HG02678 (cell line): ENCODE measurements at regions not wholly inside any gene's neighbourhood (a gene's known extent, or its start where the extent isn't known, plus 50 kb on each side); places are given as distances from the start of the nearest gene placed in this dataset.

Source experiments
- ATAC-seq: cut with Tn5 transposase; IDR thresholded peaks from one replicate; pipeline ENCODE4 v1.9.1; 2021; ENCODE audit warnings: mild to moderate bottlenecking, moderate library complexity; ENCODE audit not compliant: unreplicated experiment

- no peak for ATAC-seq
Observed at GRCh38 chr12:91868054-91868453, 277.6 kb downstream of the BTG1 start.

DNA sequence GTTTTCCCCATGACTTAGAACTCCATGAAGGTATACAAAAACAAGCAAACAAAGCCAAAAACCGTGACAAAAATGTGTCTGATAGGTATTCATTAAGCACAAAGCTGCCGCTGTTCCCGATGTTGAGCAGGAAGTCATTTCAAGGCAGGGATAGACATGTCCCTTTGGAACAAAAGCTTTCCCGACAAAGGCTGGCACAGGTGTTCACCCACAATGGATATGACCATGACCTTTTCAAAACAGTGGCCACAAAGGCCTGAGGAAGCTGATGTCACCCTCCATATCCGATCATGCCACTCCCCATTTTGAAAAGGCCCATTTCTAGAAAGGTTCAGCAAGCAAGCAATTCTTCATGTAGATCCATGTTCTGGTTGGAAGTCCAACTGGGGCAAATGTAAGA, 279.1 kb downstream of the BTG1 start:
- ATAC-seq, result no peak

- no peak for ATAC-seq
Observed at GRCh38 chr12:91863702-91864101, 281.9 kb downstream of the BTG1 start.

DNA sequence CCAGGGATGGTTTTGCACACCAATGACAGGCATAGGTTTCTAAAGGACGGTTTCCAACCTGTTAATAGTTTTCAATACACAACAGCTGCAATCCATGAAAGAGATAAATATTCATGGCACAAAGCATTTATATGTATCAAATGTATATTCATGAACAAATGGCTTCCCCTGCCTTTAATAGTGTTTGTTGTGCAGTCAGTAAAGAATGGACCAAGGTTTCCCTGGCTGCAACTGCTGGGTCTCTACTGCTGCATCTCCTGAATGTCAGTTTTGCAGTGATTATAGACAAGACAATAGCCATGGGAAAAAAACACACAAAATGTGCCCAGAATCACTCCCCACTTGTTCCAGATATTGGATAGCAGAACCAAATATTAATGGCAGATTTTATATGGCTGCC, 284.1 kb downstream of the BTG1 start:
- ATAC-seq, result no peak

- no peak for ATAC-seq
Observed at GRCh38 chr12:91859347-91859746, 286.3 kb downstream of the BTG1 start.

DNA sequence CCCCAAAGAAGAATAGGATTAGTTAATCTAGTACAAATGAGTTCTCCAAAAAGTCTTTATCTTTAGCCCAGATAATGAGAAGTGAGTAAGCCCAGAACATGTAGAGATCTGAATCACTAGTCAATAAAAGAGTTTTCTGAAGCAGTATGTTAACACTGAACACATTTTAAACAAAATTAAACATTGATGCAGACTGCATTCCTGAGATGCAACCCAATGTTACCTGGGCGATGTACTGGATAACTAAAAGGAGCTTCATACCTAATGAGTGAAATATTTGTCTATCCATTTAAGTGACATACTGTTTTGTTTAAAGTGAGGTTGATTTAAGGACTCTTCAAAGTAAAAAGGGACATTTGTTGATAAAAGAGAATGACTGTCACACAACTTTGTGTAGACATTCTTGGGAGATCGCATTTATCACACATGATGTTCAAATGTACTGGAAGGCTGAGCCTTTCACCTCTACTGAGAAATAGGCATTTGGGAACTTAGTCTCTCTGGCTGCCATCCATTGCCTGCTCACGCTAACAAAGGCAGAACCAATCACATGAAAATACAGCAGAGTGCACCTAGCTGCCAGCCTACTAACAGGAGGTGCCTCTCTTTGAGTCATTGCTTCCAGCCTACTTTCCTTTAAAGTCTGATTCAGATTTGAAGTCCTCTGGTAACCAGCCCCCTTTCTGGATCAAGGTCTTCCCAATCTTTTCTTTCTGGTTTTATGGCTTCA, 287.7 kb downstream of the BTG1 start:
- no peak for ATAC-seq

- ATAC-seq, result no peak
Observed at GRCh38 chr12:91854725-91855124, 290.9 kb downstream of the BTG1 start.

- no peak for ATAC-seq
Observed at GRCh38 chr12:91853350-91854127, 292.1 kb downstream of the BTG1 start.

- ATAC-seq, result no peak
Observed at GRCh38 chr12:91852634-91853033, 293.0 kb downstream of the BTG1 start.

DNA sequence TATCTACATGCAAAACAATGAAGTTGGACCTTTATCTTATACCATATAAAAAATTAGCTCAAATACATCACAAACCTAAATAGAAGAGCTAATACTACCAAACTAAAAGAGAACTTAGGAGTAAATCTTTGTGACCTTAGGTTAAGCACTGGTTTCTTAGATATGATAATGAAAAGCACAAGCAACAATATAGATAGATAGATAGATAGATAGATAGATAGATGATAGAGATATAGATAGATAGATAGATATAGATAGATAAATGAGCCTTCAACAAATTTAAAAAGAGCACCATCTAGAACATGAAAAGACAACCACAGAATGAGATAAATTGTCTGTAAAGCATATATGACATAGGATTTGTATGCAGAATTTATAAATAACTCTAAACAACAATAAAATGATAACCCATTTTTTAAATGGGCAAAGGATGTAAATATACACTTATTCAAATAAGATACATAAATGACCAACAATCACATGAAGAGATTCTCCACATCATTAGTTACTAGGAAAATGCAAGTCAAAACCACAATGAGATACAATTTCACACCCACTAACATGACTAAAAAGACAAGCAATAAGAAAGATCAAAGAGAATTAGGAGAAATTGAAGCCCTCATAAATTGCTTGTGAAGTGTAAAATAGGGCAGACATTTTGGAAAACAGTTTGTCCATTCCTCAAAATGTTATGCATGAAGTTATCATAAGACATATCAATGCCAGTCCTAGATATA, 293.7 kb downstream of the BTG1 start:
- ATAC-seq, result no peak

DNA sequence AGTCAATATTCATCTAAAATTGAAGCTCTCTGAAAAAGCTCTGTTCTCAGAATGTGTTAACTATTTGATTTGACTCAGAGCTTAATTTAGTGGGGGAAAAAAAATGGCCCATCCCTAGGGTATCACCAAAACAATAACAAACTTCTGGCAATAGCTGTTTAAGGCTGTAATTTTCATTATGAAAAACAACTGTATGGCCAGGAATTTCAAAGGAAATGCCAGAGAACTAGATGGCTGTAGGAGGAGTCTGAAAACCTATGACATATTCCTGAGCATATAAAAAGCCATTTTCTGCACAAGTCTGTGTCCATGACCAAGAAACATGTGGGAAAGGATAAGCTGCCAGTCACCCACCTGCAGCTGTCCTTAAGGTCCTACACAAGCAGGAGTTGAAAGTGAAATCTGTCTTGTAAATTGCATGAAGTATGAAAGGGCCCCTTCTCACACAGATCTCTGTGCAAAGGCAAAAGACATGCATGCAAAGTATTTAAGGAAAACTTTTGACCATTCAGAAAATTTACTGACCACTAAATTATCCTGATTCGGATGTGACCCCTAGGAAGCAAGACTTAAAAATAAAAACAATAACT, 299.1 kb downstream of the BTG1 start:
- ATAC-seq, result peak; percentile 49

DNA sequence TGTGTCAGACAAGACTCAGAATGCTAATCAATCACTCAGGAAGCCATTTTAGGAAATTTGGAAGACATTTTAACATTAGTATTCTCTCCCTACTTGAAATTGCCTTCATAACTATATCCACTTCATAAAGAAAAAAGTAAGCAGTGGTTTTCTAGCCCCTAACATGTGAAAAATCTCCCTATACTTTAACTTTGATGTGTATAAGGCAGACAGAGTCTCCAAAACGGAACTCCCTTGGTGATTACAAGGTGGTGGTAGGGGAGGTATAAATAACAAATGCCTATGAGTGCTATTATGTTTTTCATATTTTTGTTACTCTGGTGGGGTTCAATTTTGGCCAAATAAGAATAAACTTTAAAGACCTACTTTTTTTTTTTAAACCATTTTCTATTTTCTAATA, 300.3 kb downstream of the BTG1 start:
- no peak for ATAC-seq

GRCh38 chr12:91841822-91842221, 303.8 kb downstream of the BTG1 start:
- no peak for ATAC-seq

DNA sequence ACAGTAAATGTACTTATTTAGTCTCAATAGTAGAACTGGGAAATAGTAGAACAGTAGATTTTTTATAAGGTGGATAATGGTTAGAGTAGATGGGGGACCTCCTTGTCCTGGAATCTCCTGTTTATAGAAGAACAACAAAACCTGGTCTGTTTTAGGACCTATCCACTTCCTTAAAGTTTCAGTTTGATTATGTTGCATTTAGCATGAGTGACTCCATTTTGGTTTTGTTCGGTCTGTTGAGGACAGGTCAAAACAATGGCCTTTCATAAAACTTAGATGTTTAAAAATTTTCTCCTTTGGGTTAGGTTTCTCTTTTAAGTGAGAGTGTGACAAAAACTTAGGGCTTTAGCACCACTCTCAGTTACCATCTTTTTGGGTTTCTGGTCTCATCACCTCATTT, 308.9 kb downstream of the BTG1 start:
- ATAC-seq, result no peak

GRCh38 chr12:91836264-91836663, 309.4 kb downstream of the BTG1 start:
- ATAC-seq, result no peak

GRCh38 chr12:91835693-91836092, 310.0 kb downstream of the BTG1 start:
- ATAC-seq, result no peak

GRCh38 chr12:91833780-91834359, 311.8 kb downstream of the BTG1 start:
- no peak for ATAC-seq

- no peak for ATAC-seq
Observed at GRCh38 chr12:91825999-91826398, 319.6 kb downstream of the BTG1 start.

DNA sequence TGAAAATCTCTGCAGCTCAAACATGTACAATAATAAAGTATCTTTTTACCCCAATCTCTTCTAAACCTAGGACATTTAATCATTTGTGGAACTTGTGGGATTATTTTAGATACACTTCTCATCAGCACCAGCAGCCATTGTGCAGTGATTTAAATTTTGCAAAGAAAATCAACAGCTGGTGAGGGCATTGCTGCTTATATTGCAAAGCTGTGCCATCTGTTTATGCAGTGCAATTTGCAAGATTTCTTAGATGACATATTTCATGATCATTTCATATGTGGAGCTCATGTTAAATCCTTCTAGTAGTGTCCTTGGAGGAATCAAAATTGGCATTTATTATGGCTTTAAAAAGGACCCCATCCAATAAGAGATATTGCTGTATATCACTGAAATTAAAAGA, 320.7 kb downstream of the BTG1 start:
- ATAC-seq, result no peak

- ATAC-seq, result no peak
Observed at GRCh38 chr12:91819132-91819447, 326.6 kb downstream of the BTG1 start.
